Mucosa of stomach (tissue), 1 donor: ENCODE measurements at regions not wholly inside any gene's neighbourhood (a gene's known extent, or its start where the extent isn't known, plus 50 kb on each side); places are given as distances from the start of the nearest gene placed in this dataset.

Experiments used
- H3K27me3 ChIP-seq: one replicate; pipeline ENCODE4 v1.7.0; 2013; ENCODE audit warnings: mild to moderate bottlenecking, low read length; ENCODE audit not compliant: control insufficient read depth, insufficient read depth
- H3K36me3 ChIP-seq: one replicate; pipeline ENCODE4 v1.7.0; 2013; ENCODE audit warnings: low read length; ENCODE audit not compliant: control insufficient read depth, insufficient read depth
- H3K4me1 ChIP-seq: one replicate; pipeline ENCODE4 v1.7.0; 2013; ENCODE audit warnings: mild to moderate bottlenecking, low read length; ENCODE audit not compliant: control insufficient read depth, insufficient read depth
- H3K4me3 ChIP-seq: one replicate; pipeline ENCODE4 v1.7.0; 2013; ENCODE audit warnings: low read length
- H3K9ac ChIP-seq: one replicate; pipeline ENCODE4 v1.7.0; 2013; ENCODE audit warnings: mild to moderate bottlenecking, low read length, moderate library complexity
- H3K9me3 ChIP-seq: one replicate; pipeline ENCODE4 v1.7.0; 2013; ENCODE audit warnings: mild to moderate bottlenecking, low read length, moderate library complexity; ENCODE audit not compliant: control insufficient read depth
- donor health status: Pancreatic carcinoma.

DNA sequence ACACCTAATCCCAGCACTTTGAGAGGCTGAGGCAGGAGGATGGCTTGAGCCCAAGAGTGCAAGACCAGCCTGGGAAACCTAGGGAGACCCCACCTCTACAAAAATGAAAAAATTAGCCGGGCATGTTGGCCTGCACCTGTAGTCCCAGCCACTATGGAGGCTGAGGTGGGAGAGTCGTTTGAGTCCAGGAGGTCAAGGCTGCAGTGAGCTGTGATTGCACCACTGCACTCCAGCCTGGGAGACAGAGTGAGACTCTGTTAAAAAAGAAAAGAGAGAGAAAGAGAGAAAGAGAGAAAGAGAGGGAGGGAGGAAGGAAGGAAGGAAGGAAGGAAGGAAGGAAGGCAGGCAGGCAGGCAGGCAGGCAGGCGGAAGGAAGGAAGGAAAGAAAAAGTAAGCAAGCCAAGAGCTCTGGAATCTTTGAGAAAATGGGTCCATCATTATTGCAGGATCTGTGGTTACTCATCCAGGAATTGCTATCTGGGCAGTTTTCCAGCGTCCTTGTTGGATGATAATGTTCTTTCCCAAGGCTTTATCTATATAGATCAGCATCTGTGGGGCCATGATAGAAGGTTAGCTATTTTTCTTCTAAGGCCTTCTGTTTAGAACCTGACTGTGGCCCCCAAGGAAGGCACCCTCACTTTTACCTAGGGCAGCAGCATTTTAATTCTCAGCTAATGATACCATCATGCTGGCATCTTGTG is 533.2 kb upstream of the CDH5 start:
- Histone ChIP-seq H3K36me3 (no peaks in the 10 kb centered on the region), H3K9me3 (no peaks in the 10 kb centered on the region), H3K4me1 (no peaks in the 10 kb centered on the region), H3K9ac (no peak overlapping the region), H3K27me3 (no peaks in the 10 kb centered on the region), H3K4me3 (no peak overlapping the region)

DNA sequence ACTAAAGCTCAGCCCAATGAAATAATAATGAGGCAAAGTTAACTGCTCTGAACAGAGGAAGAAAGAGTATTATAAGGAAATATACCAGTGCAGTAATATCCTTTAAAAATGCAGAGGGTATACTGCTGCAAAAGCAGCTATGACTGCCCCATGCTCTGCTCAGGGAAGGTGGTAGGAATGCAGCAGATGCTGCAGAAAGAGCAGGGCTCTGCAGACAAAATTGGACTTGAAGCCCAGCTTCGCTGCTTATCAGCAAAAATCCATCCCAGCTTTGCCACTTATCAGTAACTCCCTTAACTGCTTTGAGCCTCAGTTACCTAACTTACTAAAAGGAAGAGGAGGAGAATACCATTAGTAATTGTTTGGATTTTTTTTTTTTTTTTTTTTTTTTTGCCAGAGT is 533.8 kb upstream of the CDH5 start:
- Histone ChIP-seq H3K9ac (no peak overlapping the region), H3K4me3 (no peak overlapping the region), H3K4me1 (no peaks in the 10 kb centered on the region), H3K27me3 (no peaks in the 10 kb centered on the region), H3K36me3 (no peaks in the 10 kb centered on the region), H3K9me3 (no peaks in the 10 kb centered on the region)

DNA sequence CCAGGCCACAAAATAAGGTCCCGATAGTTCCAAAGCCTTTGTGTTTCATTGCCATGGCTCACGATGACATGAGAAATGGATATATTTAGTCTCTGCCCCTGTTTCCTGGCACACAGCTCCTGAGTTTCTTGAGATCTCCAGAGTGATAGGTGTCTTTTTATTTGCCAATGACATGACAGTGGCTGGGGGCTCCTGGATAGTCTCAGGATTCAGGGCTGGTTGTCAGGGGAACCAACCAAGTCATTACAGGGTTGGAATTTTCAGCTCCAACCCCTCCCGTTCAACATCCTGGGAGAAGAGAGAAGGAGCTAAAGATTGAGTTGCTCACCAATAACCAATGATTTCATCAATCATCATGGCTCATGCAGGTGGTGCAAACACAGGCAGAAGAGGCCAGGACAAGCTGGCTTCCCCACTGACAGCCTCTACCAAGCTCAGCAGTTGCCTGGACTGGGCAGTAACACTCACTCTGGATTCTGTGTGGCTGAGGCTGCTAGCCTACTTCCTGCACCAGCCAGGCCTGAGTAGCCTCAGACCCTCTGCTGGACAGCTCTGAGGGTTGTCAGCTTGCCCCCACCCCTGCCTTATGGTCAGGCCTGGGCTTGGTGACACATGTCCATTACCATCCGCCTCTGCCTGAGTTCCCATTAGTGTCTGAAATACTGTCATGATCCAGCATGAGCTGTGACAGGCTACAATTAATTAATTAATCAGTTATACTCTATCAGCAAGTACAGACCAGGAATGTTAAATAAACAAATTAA is 534.4 kb upstream of the CDH5 start:
- H3K27me3 ChIP-seq: no peaks in the 10 kb centered on the region
- no peaks in the 10 kb centered on the region for H3K4me1 ChIP-seq
- no peak overlapping the region for H3K4me3 ChIP-seq
- H3K9ac ChIP-seq: no peak overlapping the region
- H3K9me3 ChIP-seq: no peaks in the 10 kb centered on the region
- H3K36me3 ChIP-seq: no peaks in the 10 kb centered on the region

DNA sequence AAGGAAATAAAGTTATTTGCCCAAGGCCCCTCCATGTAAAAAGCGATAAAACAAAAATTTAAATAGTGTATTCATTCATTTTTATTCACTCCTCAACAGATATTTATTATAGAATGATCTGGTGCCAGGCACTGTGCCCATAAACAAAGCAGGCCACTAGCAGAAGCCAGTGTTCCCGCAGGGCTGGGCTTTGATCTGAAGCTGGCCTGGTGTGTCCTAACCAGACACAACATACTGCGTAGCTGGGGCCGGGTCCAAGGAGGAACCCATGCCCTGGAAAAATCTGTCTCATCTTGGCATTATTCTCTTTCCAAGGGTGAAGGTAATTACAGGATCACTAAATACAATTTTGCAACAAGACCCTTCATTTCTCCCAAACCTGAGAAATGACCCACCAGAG is 537.4 kb upstream of the CDH5 start:
- no peaks in the 10 kb centered on the region for H3K36me3 ChIP-seq
- no peaks in the 10 kb centered on the region for H3K9me3 ChIP-seq
- no peak overlapping the region for H3K4me3 ChIP-seq
- H3K4me1 ChIP-seq: no peaks in the 10 kb centered on the region
- no peak overlapping the region for H3K9ac ChIP-seq
- no peaks in the 10 kb centered on the region for H3K27me3 ChIP-seq

DNA sequence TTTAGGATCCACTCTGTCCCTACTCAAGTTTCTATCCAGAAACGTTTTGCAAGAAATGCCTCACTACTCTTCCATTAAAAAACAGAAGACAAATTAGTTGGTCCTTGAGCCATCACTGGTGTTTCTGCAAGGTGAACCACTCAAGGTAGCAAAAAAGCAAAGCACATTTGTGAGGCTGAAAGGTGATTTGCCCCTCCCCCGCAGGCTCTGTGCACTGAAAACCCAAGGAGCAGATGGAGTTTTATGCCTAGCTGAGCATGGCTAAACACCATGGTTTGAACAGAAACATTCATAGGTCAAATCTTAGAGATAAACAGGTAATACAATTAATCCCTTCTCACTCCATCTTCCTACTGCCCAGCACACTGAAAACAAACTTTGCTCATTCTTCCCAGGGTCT is 538.2 kb upstream of the CDH5 start:
- no peaks in the 10 kb centered on the region for H3K4me1 ChIP-seq
- H3K9me3 ChIP-seq: no peaks in the 10 kb centered on the region
- H3K27me3 ChIP-seq: no peaks in the 10 kb centered on the region
- no peak overlapping the region for H3K4me3 ChIP-seq
- H3K36me3 ChIP-seq: no peaks in the 10 kb centered on the region
- H3K9ac ChIP-seq: no peak overlapping the region

DNA sequence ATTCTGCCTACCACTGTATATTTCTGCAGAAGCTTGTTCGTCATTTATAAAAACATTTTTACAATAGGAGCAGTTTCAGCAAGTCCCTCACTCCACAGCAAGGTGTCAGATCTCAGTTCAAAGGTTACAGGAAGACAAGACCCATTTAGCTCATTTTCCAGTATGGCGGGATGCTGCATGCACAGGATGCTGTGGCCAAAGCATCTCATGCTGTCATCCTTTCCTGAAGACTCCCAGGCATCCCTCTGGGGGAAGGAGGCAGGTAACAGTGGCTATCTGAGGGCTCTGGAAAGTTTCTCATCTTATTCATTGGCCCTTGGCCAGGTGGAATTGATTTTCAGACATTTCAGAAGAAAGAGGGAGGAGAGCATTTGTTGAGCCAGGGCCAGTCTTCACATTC is 539.3 kb upstream of the CDH5 start:
- Histone ChIP-seq H3K4me3 (no peak overlapping the region), H3K9ac (no peak overlapping the region), H3K4me1 (no peaks in the 10 kb centered on the region), H3K9me3 (no peaks in the 10 kb centered on the region), H3K27me3 (no peaks in the 10 kb centered on the region), H3K36me3 (no peaks in the 10 kb centered on the region)

DNA sequence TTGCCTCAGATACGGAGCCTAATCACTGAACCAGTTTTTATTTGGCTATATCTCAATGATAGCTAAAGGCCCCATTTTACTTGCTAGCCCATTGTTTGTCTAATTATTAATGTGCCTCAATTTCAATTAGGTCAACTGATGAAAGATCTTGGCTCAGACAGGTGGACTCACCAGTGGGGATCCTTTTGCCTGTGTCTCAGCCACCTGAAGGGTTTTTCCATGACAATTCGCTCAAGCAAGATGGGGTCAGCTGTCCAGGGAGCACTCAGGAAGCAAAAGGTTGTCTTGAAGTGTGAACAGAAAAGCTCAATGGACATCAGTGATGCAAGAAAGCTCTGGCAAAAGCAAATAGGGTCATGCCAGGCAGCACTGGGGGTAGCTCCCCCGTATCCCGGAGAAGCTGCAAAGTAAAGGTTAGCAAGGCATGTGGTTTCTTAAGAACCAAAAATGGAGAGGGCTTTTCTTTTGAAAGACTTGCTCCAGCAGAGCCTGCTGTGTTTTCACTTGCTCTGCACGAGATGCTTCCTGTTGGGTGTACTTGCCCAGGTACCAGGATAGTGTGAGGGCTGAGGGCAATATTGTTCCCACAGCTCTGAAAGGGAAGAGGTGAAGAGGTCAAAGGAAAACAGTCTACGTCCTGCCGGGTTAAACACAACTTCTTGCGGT is 541.2 kb upstream of the CDH5 start:
- no peak overlapping the region for H3K9ac ChIP-seq
- H3K27me3 ChIP-seq: no peaks in the 10 kb centered on the region
- H3K4me1 ChIP-seq: no peaks in the 10 kb centered on the region
- H3K36me3 ChIP-seq: no peaks in the 10 kb centered on the region
- no peaks in the 10 kb centered on the region for H3K9me3 ChIP-seq
- H3K4me3 ChIP-seq: no peak overlapping the region

DNA sequence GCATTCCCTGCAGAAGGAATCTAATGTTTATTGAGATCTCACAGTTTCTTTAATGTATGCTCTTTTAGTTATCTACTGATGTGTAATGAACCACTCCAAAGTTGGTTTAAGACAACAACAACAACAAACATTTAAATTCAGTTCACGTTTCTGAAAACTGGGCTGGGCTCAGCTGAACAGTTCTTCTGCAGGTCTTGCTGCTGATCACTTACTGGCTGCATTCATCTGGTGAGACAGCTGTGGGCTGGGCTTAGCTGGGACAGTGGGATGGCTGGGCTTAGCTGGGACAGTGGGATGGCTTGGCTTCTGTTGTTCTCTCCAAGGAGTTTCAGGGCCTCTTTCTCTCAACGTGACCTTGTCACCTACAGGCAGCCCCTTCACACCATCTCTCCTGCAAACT is 544.3 kb upstream of the CDH5 start:
- H3K4me1 ChIP-seq: no peaks in the 10 kb centered on the region
- no peak overlapping the region for H3K9ac ChIP-seq

DNA sequence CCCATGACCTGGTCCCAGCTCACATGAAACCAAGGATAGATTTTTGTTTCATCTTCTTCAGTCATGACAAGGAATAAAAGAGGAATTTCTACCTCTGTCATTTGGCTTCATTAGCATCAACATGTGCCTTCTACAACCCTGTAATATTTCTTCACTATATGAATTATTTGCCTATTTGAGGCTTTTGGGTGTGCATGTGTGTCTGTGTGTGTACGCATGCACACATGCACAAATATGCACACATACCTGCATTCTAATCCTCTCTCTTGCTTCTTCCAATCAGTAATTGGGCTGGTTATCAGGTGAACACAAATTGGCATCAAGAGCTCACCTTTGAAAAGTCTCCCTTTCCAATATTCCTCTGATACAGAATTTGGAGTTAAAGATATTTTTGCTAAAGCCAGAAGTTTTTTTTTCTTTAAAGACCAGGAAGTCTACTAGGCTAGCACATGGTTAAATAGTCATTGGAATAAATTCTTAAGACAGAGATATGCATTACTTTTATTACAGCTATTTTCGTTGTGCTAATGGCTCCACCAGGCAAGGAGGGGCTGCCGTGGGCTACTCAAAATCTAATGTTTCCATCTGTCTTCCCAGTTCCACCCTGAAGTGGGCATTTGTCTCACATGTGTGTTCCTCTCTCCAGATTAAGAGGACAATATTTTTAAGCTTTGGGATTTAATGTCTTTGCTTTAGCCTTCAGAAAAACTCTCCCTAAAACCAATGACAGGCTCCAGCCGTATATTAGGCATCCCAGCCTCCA is 547.2 kb upstream of the CDH5 start:
- H3K9ac ChIP-seq: no peak overlapping the region
- H3K4me1 ChIP-seq: no peaks in the 10 kb centered on the region
- no peaks in the 10 kb centered on the region for H3K9me3 ChIP-seq
- no peak overlapping the region for H3K4me3 ChIP-seq
- no peaks in the 10 kb centered on the region for H3K27me3 ChIP-seq
- no peaks in the 10 kb centered on the region for H3K36me3 ChIP-seq

More for the DNA sequence above, 544.3 kb upstream of the CDH5 start:
- H3K36me3 ChIP-seq: no peaks in the 10 kb centered on the region
- no peak overlapping the region for H3K4me3 ChIP-seq
- no peaks in the 10 kb centered on the region for H3K9me3 ChIP-seq
- no peaks in the 10 kb centered on the region for H3K27me3 ChIP-seq

DNA sequence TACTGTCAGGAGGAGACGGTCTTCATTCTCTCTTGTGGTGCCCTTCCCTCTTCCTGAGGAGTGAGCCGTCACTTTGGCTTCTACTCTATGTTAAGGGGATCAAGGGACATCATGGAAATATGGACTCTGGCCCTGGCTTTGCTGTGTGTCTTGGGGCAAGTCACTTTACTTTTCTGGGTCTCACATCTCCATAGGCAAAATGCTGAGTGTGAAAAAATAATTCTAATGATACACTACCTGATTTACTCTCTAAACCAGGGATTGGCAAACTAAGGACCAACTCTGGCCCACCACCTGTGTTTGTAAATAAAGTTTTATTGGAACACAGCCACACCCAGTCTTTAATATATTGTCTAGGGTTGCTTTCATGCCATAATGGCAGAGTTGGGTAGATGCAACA is 548.7 kb upstream of the CDH5 start:
- Histone ChIP-seq H3K4me3 (no peak overlapping the region), H3K9me3 (no peaks in the 10 kb centered on the region), H3K27me3 (no peaks in the 10 kb centered on the region), H3K36me3 (no peaks in the 10 kb centered on the region), H3K4me1 (no peaks in the 10 kb centered on the region), H3K9ac (no peak overlapping the region)

DNA sequence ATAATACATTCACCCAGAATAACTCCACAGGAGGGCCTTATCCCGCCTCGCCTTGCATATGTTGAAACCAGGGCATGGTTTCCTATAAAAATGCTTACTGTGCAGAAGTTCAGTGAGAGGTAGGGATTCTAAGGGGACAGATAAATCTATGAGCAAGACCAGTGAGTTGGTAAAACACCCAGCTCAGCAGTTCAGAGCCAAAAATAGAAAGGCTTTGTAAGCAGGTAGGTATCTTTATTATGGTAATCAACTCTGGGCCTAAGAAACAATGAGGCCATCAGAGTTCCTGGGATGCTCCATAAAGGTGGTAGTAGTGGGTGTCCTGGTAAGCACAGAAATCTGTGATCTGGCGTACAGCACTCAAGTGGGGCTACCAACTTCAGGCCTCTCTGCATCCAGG is 549.4 kb upstream of the CDH5 start:
- Histone ChIP-seq H3K4me1 (no peaks in the 10 kb centered on the region), H3K9ac (no peak overlapping the region), H3K36me3 (no peaks in the 10 kb centered on the region), H3K4me3 (no peak overlapping the region), H3K27me3 (no peaks in the 10 kb centered on the region), H3K9me3 (no peaks in the 10 kb centered on the region)

DNA sequence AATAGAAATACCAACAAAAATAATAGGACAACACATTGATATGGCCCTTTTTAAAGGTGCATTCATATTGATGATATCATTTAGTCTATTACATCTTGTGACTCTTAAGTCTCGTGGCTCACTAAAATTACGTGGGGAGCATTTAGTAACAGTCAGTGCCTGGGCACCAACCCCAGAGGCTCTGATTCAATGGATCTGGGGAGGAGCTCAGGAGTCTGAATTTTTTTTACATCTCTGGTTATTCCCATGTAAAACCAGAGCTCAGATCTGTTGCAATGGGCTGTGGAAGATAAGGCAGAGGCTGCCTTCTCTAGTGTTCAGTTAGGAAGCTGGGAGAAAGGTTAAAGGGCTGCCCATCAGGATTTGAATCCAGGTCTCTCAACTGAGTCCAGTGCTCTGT is 549.9 kb upstream of the CDH5 start:
- H3K4me1 ChIP-seq: no peaks in the 10 kb centered on the region
- H3K9ac ChIP-seq: no peak overlapping the region
- H3K4me3 ChIP-seq: no peak overlapping the region
- H3K27me3 ChIP-seq: no peaks in the 10 kb centered on the region
- H3K9me3 ChIP-seq: no peaks in the 10 kb centered on the region
- no peaks in the 10 kb centered on the region for H3K36me3 ChIP-seq
